GM12878 (cell line): ENCODE measurements at regions not wholly inside any gene's neighbourhood (a gene's known extent, or its start where the extent isn't known, plus 50 kb on each side); places are given as distances from the start of the nearest gene placed in this dataset.

Experiments
- ATAC-seq: fragments of 200-7000 bp; cut with Tn5 transposase; 3 replicates; pipeline ENCODE4 v1.9.1; 2020; ENCODE audit warnings: mild to moderate bottlenecking, moderate library complexity
- BruUV-seq: library from RNA; stranded (reverse); fragments of 400-500 nt; replicated peaks from 2 replicates; lab custom pipeline; 2021; lab: Mats Ljungman, UMichigan
- CTCF ChIA-PET: fragments of 300-600 bp; sonication (Branson Sonifier 250); formaldehyde crosslinking; extraction: SDS; loops from one replicate; lab custom pipeline; 2021; ENCODE audit warnings: inconsistent platforms; lab: Yijun Ruan, JAX
- POLR2A ChIA-PET: fragments of 350-600 bp; formaldehyde crosslinking; extraction: SDS; loops from one replicate; lab custom pipeline; 2021; ENCODE audit warnings: inconsistent platforms; lab: Charles Lee
- RAD21 ChIA-PET: fragments of 300-600 bp; sonication (Branson Sonifier 250); formaldehyde crosslinking; loops from one replicate; lab custom pipeline; 2023; ENCODE audit warnings: antibody characterized with exemption; ENCODE audit not compliant: unreplicated experiment; lab: Charles Lee
- SMC1A ChIA-PET: fragments of 300-600 bp; sonication (Branson Sonifier 250); formaldehyde crosslinking; loops from one replicate; lab custom pipeline; 2023; ENCODE audit not compliant: unreplicated experiment, uncharacterized antibody; lab: Charles Lee
- DNase-seq: peaks from one replicate; pipeline ENCODE4 v3.0.0-alpha.2; 2011; ENCODE audit warnings: low read depth, low spot score
- FAIRE-seq: peaks from 3 replicates; lab custom pipeline; 2011; peaks lifted over from hg19 to GRCh38; lab: Jason Lieb, UNC
- H2AFZ ChIP-seq: 2 replicates; pipeline ENCODE4 v1.6.0; 2011; ENCODE audit warnings: low read depth, low read length, control low read depth; ENCODE audit not compliant: control insufficient read depth
- H3K27ac ChIP-seq: 2 replicates; pipeline ENCODE4 v1.5.1; 2011; ENCODE audit warnings: control low read depth; ENCODE audit not compliant: control insufficient read depth, insufficient read depth
- H3K27me3 ChIP-seq, 2 experiments: replicated peaks in 1 of 2; 2 replicates each; pipeline versions ENCODE4 v1.6.0 to v1.6.1; 2011; ENCODE audit warnings: low read length in 1 of 2; ENCODE audit not compliant: control insufficient read depth in 2 of 2, insufficient read depth in 2 of 2
- H3K36me3 ChIP-seq, 2 experiments: 2 replicates each; pipeline ENCODE4 v1.5.1; 2011; ENCODE audit warnings: low read length in 1 of 2; ENCODE audit not compliant: control insufficient read depth in 2 of 2, insufficient read depth in 2 of 2
- H3K4me1 ChIP-seq: 2 replicates; pipeline ENCODE4 v1.6.1; 2011; ENCODE audit warnings: mild to moderate bottlenecking, low read length, moderate library complexity, mixed read lengths; ENCODE audit not compliant: control insufficient read depth, insufficient read depth
- H3K4me2 ChIP-seq: 2 replicates; pipeline ENCODE4 v1.6.0; 2011; ENCODE audit warnings: control low read depth; ENCODE audit not compliant: control insufficient read depth, insufficient read depth
- H3K4me3 ChIP-seq: fragments of 200-600 bp; sonication (generic); 2 replicates; pipeline ENCODE4 v1.5.1; 2016
- H3K79me2 ChIP-seq: 2 replicates; pipeline ENCODE4 v1.6.0; 2011; ENCODE audit warnings: low read length; ENCODE audit not compliant: control insufficient read depth, insufficient read depth
- H3K9ac ChIP-seq: 2 replicates; pipeline ENCODE4 v1.8.0; 2011; ENCODE audit warnings: low read length, control low read depth, mixed read lengths; ENCODE audit not compliant: control insufficient read depth, insufficient read depth
- H3K9me3 ChIP-seq: replicated peaks from 3 replicates; pipeline ENCODE4 v1.5.1; 2011; ENCODE audit warnings: mild to moderate bottlenecking, low read length; ENCODE audit not compliant: control insufficient read depth, insufficient read depth
- H4K20me1 ChIP-seq: 2 replicates; pipeline ENCODE4 v1.6.0; 2011; ENCODE audit not compliant: control insufficient read depth, insufficient read depth
- E2F4 ChIP-seq: IDR thresholded peaks from 2 replicates; pipeline ENCODE4 v1.6.1; 2012; ENCODE audit warnings: low read depth, low read length, improper control_type of control experiment
- GATAD2B ChIP-seq: fragments of 450-650 bp; conservative IDR thresholded peaks from 2 replicates; pipeline ENCODE4 v1.6.1; 2017; ENCODE audit warnings: low read depth, mild to moderate bottlenecking, moderate library complexity
- HCFC1 ChIP-seq: fragments of 150-350 bp; IDR thresholded peaks from 2 replicates; pipeline ENCODE4 v1.6.1; 2014; ENCODE audit warnings: low read length
- IRF3 ChIP-seq: fragments of 450-650 bp; IDR thresholded peaks from 2 replicates; pipeline ENCODE4 v1.6.1; 2014; ENCODE audit warnings: mild to moderate bottlenecking
- KLF5 ChIP-seq: fragments of 450-650 bp; IDR thresholded peaks from 2 replicates; pipeline ENCODE4 v1.6.1; 2014; ENCODE audit warnings: mild to moderate bottlenecking; ENCODE audit not compliant: partially characterized antibody
- MXI1 ChIP-seq: fragments of 150-350 bp; IDR thresholded peaks from 2 replicates; pipeline ENCODE4 v1.6.1; 2011; ENCODE audit warnings: low read depth, mild to moderate bottlenecking, inconsistent platforms, low read length, improper control_type of control experiment
- PAX8 ChIP-seq: fragments of 450-650 bp; IDR thresholded peaks from 2 replicates; pipeline ENCODE4 v1.6.1; 2017; ENCODE audit warnings: mild to moderate bottlenecking, moderate library complexity
- POLR2AphosphoS5 ChIP-seq: IDR thresholded peaks from 2 replicates; pipeline ENCODE4 v1.6.1; 2011; ENCODE audit warnings: mild to moderate bottlenecking, low read length, inconsistent platforms
- USF2 ChIP-seq: IDR thresholded peaks from 2 replicates; pipeline ENCODE4 v1.6.1; 2011; ENCODE audit warnings: low read depth, low read length, improper control_type of control experiment, borderline replicate concordance
- ZBTB4 ChIP-seq: fragments of 450-650 bp; formaldehyde crosslinking; IDR thresholded peaks from 2 replicates; pipeline ENCODE4 v1.4.0; 2022; ENCODE audit warnings: mild to moderate bottlenecking, moderate library complexity
- ZNF687 ChIP-seq: fragments of 450-650 bp; IDR thresholded peaks from 2 replicates; pipeline ENCODE4 v1.6.1; 2017; ENCODE audit warnings: mild to moderate bottlenecking, moderate library complexity
- WGBS: methylation state at CpG from one replicate; pipeline ENCODE4 v1.1.6; 2016; ENCODE audit warnings: low lambda C conversion rate; ENCODE audit not compliant: insufficient replicate concordance, insufficient coverage; ENCODE audit errors: missing lambda C conversion rate; 5-methylcytosine and 5-hydroxymethylcytosine counted together
- in situ Hi-C: fragments of 300-500 bp; cut with MboI; formaldehyde crosslinking; loops from 9 replicates; pipeline ENCODE4 v1.14.3; 2018; ENCODE audit warnings: mixed read lengths
- intact Hi-C: fragments of 100-400 bp; cut with micrococcal nuclease; formaldehyde crosslinking; loops from one replicate; pipeline ENCODE4 v1.14.2; 2022; ENCODE audit not compliant: unreplicated experiment
- TF ChIP-seq, protein P1 (sequence below): IDR thresholded peaks from 2 replicates; pipeline ENCODE4 v1.6.1; 2011; ENCODE audit warnings: mild to moderate bottlenecking, low read depth, low read length, moderate library complexity; ENCODE audit not compliant: insufficient replicate concordance

- Histone ChIP-seq H3K9ac (no peak overlapping the region), H3K79me2 (no peaks in the 10 kb centered on the region), H3K27me3 (no peaks in the 10 kb centered on the region), H3K4me1 (no peaks in the 10 kb centered on the region), H4K20me1 (no peaks in the 10 kb centered on the region), H3K9me3 (no peaks in the 10 kb centered on the region), H2AFZ (no peak overlapping the region), H3K4me2 (no peak overlapping the region), H3K27ac (no peak overlapping the region), H3K4me3 (no peak overlapping the region), H3K36me3 (no peaks in the 10 kb centered on the region)
- in situ Hi-C loops, result no loop called here
- CTCF ChIA-PET, result interaction anchor here (1.4 kb wide), 1 partner anchor 9 kb away, joined by 3 read pairs; no protein-coding TSS in a partner anchor
- POLR2A ChIA-PET, result no interaction called here
- SMC1A ChIA-PET, result interaction anchor here (1.1 kb wide), 1 partner anchor 24 kb away, joined by 4 read pairs; no protein-coding TSS in a partner anchor
- FAIRE-seq (no peak), DNase-seq (no peak), ATAC-seq (no peak)
- no peak for TF ChIP-seq PAX8
- no peak for TF ChIP-seq USF2
- TF ChIP-seq ZBTB4 (CRISPR knock-in tag), result no peak
- no peak for TF ChIP-seq E2F4
- TF ChIP-seq ZNF687, result no peak
- no peak for TF ChIP-seq GATAD2B
- TF ChIP-seq POLR2AphosphoS5, result no peak
- TF ChIP-seq MXI1, result no peak
- TF ChIP-seq KLF5, result no peak
- no peak for TF ChIP-seq HCFC1
- TF ChIP-seq IRF3, result no peak
- TF ChIP-seq, protein P1, sequence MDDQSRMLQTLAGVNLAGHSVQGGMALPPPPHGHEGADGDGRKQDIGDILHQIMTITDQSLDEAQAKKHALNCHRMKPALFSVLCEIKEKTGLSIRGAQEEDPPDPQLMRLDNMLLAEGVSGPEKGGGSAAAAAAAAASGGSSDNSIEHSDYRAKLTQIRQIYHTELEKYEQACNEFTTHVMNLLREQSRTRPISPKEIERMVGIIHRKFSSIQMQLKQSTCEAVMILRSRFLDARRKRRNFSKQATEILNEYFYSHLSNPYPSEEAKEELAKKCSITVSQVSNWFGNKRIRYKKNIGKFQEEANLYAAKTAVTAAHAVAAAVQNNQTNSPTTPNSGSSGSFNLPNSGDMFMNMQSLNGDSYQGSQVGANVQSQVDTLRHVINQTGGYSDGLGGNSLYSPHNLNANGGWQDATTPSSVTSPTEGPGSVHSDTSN, result no peak
- 17% methylated on average over 2 of the region's 2 CpGs for WGBS
- RAD21 ChIA-PET, result no interaction called here
- intact Hi-C loops, result no loop called here
- BruUV-seq, result no TSS peak
Observed at GRCh38 chr3:151560738-151561137, 99.9 kb upstream of the IGSF10 start.
